ENCODE measurements at regions not wholly inside any gene's neighbourhood (a gene's known extent, or its start where the extent isn't known, plus 50 kb on each side); places are given as distances from the start of the nearest gene placed in this dataset.

- no peak for TF ChIP-seq POLR2A (IDR thresholded peaks at IDR 0.05)
- no peak for TF ChIP-seq CTCF (IDR thresholded peaks at IDR 0.05)
Observed at GRCh38 chr2:129780316-129781270, 198.9 kb upstream of the RAB6C start.
